SK-N-SH (cell line): ENCODE measurements at regions not wholly inside any gene's neighbourhood (a gene's known extent, or its start where the extent isn't known, plus 50 kb on each side); places are given as distances from the start of the nearest gene placed in this dataset.

Experiments
- CTCF ChIA-PET: fragments of 300-600, 350-600 bp; formaldehyde crosslinking; extraction: SDS; loops from one replicate; lab custom pipeline; 2021; lab: Yijun Ruan, JAX
- POLR2A ChIA-PET: fragments of 350-600 bp; sonication (Branson Sonifier 250); formaldehyde crosslinking; extraction: SDS; loops from one replicate; lab custom pipeline; 2020; ENCODE audit warnings: antibody characterized with exemption, inconsistent platforms; lab: Yijun Ruan, JAX
- DNase-seq: peaks from one replicate; pipeline ENCODE4 v3.0.0; 2012
- H2AFZ ChIP-seq: fragments of 200-600 bp; sonication (generic); 2 replicates; pipeline ENCODE4 v1.8.1; 2016; ENCODE audit warnings: antibody characterized with exemption, mild to moderate bottlenecking, low read depth
- H3F3A ChIP-seq: fragments of 200-600 bp; sonication (generic); replicated peaks from 2 replicates; pipeline ENCODE3; 2016; ENCODE audit warnings: antibody characterized with exemption, mild to moderate bottlenecking; ENCODE audit not compliant: insufficient read depth
- H3K27ac ChIP-seq, 2 experiments: fragments of 200-500 bp in 1 of 2; fragments of 200-600 bp in 1 of 2; sonication (Bioruptor generic) in 1 of 2; sonication (generic), shearing (Covaris generic) in 1 of 2; 2 replicates each; pipeline versions ENCODE4 v1.5.1 to v1.6.1; 2014 to 2016; ENCODE audit warnings: low read depth in 2 of 2, inconsistent platforms in 1 of 2, low read length in 1 of 2, mild to moderate bottlenecking in 1 of 2, mixed read lengths in 1 of 2
- H3K27me3 ChIP-seq: fragments of 200-600 bp; sonication (generic), shearing (Covaris generic); 2 replicates; pipeline ENCODE4 v1.6.1; 2016; ENCODE audit warnings: mixed run types; ENCODE audit not compliant: insufficient read depth
- H3K36me3 ChIP-seq, 2 experiments: fragments of 200-500 bp in 1 of 2; fragments of 200-600 bp in 1 of 2; sonication (Bioruptor generic) in 1 of 2; sonication (generic) in 1 of 2; replicated peaks in 1 of 2; 2 replicates each; pipeline versions ENCODE3 to v1.5.1; 2014 to 2016; ENCODE audit warnings: low read length in 1 of 2, mild to moderate bottlenecking in 1 of 2; ENCODE audit not compliant: insufficient read depth in 2 of 2, control insufficient read depth in 1 of 2
- H3K4me1 ChIP-seq, 2 experiments: fragments of 200-500 bp in 1 of 2; fragments of 200-600 bp in 1 of 2; sonication (Bioruptor generic) in 1 of 2; sonication (generic), shearing (Covaris generic) in 1 of 2; 2 replicates each; pipeline versions ENCODE4 v1.5.1 to v1.6.1; 2014 to 2016; ENCODE audit warnings: low read depth in 1 of 2, low read length in 1 of 2, mixed run types in 1 of 2; ENCODE audit not compliant: insufficient read depth in 2 of 2, control insufficient read depth in 1 of 2
- H3K4me2 ChIP-seq: fragments of 200-600 bp; sonication (generic), shearing (Covaris generic); 2 replicates; pipeline ENCODE4 v1.6.1; 2017; ENCODE audit warnings: mixed run types
- H3K4me3 ChIP-seq, 2 experiments: fragments of 200-500 bp in 1 of 2; fragments of 200-600 bp in 1 of 2; sonication (Bioruptor generic) in 1 of 2; sonication (generic), shearing (Covaris generic) in 1 of 2; 2 replicates each; pipeline versions ENCODE4 v1.5.1 to v1.8.1; 2014 to 2016; ENCODE audit warnings: low read depth in 2 of 2, inconsistent platforms in 1 of 2, low read length in 1 of 2, mild to moderate bottlenecking in 1 of 2, mixed read lengths in 1 of 2, moderate library complexity in 1 of 2
- H3K79me2 ChIP-seq: fragments of 200-600 bp; sonication (generic); 2 replicates; pipeline ENCODE4 v1.8.1; 2017; ENCODE audit warnings: mild to moderate bottlenecking; ENCODE audit not compliant: insufficient read depth
- H3K9ac ChIP-seq: fragments of 200-600 bp; sonication (generic); 2 replicates; pipeline ENCODE4 v1.6.1; 2017; ENCODE audit warnings: mixed run types
- H3K9me2 ChIP-seq: fragments of 200-600 bp; sonication (generic); 2 replicates; pipeline ENCODE4 v1.6.1; 2017; ENCODE audit warnings: mixed run types
- H3K9me3 ChIP-seq: fragments of 200-600 bp; sonication (generic); 2 replicates; pipeline ENCODE4 v1.6.1; 2017; ENCODE audit warnings: mixed run types, mild to moderate bottlenecking, moderate library complexity
- H4K20me1 ChIP-seq: fragments of 200-600 bp; sonication (generic); 2 replicates; pipeline ENCODE4 v1.6.1; 2017; ENCODE audit warnings: mild to moderate bottlenecking, mixed run types; ENCODE audit not compliant: insufficient read depth
- CHD2 ChIP-seq: fragments of 150-350 bp; IDR thresholded peaks from 2 replicates; pipeline ENCODE4 v1.6.1; 2018; ENCODE audit warnings: low read length; ENCODE audit not compliant: partially characterized antibody
- ELF1 ChIP-seq: IDR thresholded peaks from 2 replicates; pipeline ENCODE4 v1.4.0; 2012
- EZH2phosphoT487 ChIP-seq: fragments of 200-600 bp; sonication (generic); IDR thresholded peaks from 2 replicates; pipeline ENCODE4 v1.6.1; 2017; ENCODE audit warnings: low read depth, mixed run types, mild to moderate bottlenecking, antibody characterized with exemption, moderate library complexity, borderline replicate concordance
- FOSL2 ChIP-seq: IDR thresholded peaks from 2 replicates; pipeline ENCODE4 v1.4.0; 2012; ENCODE audit warnings: low read depth, mild to moderate bottlenecking, moderate library complexity, borderline replicate concordance
- FOXJ3 ChIP-seq: sonication (generic); formaldehyde crosslinking; IDR thresholded peaks from 2 replicates; pipeline ENCODE4 v1.5.1; 2020; ENCODE audit warnings: mild to moderate bottlenecking, missing genetic modification reagents
- FOXM1 ChIP-seq: IDR thresholded peaks from 2 replicates; pipeline ENCODE4 v1.4.0; 2012; ENCODE audit warnings: low read depth, mild to moderate bottlenecking
- GATA2 ChIP-seq: sonication (generic); formaldehyde crosslinking; IDR thresholded peaks from 2 replicates; pipeline ENCODE4 v1.5.0; 2020; ENCODE audit warnings: mild to moderate bottlenecking, missing genetic modification reagents
- MEF2A ChIP-seq: IDR thresholded peaks from 2 replicates; pipeline ENCODE4 v1.4.0; 2012; ENCODE audit warnings: low read depth, borderline replicate concordance
- MXI1 ChIP-seq: IDR thresholded peaks from 2 replicates; pipeline ENCODE4 v1.6.1; 2012; ENCODE audit warnings: mild to moderate bottlenecking, low read depth, low read length, improper control_type of control experiment
- NFIC ChIP-seq: IDR thresholded peaks from 2 replicates; pipeline ENCODE4 v1.4.0; 2012; ENCODE audit warnings: borderline replicate concordance
- NRF1 ChIP-seq: IDR thresholded peaks from 2 replicates; pipeline ENCODE4 v1.6.1; 2012; ENCODE audit warnings: low read depth, mild to moderate bottlenecking, low read length
- POLR2AphosphoS5 ChIP-seq: IDR thresholded peaks from 2 replicates; pipeline ENCODE4 v1.6.1; 2012; ENCODE audit warnings: low read depth, low read length
- RAD21 ChIP-seq: IDR thresholded peaks from 2 replicates; pipeline ENCODE4 v1.6.1; 2012; ENCODE audit warnings: mild to moderate bottlenecking, low read length
- RFX5 ChIP-seq: IDR thresholded peaks from 2 replicates; pipeline ENCODE4 v1.6.1; 2012; ENCODE audit warnings: mild to moderate bottlenecking, improper control_type of control experiment, low read length
- RXRA ChIP-seq: IDR thresholded peaks from 2 replicates; pipeline ENCODE4 v1.4.0; 2012; ENCODE audit warnings: low read depth, mild to moderate bottlenecking, borderline replicate concordance
- SIN3A ChIP-seq: IDR thresholded peaks from 2 replicates; pipeline ENCODE4 v1.6.1; 2012; ENCODE audit warnings: low read depth, mild to moderate bottlenecking, low read length, moderate library complexity, borderline replicate concordance
- SMC3 ChIP-seq: IDR thresholded peaks from 2 replicates; pipeline ENCODE4 v1.6.1; 2012; ENCODE audit warnings: low read depth, low read length, improper control_type of control experiment
- TAF1 ChIP-seq: IDR thresholded peaks from 2 replicates; pipeline ENCODE4 v1.6.1; 2012; ENCODE audit warnings: low read depth, mild to moderate bottlenecking, low read length, moderate library complexity, borderline replicate concordance
- TEAD4 ChIP-seq: IDR thresholded peaks from 2 replicates; pipeline ENCODE4 v1.4.0; 2012; ENCODE audit warnings: mild to moderate bottlenecking, borderline replicate concordance; ENCODE audit not compliant: insufficient read depth
- YY1 ChIP-seq: IDR thresholded peaks from 2 replicates; pipeline ENCODE4 v1.4.0; 2012; ENCODE audit warnings: low read depth, mild to moderate bottlenecking
- WGBS: methylation state at CpG from one replicate; pipeline ENCODE4 v1.1.6; 2017; ENCODE audit warnings: low lambda C conversion rate; 5-methylcytosine and 5-hydroxymethylcytosine counted together
- TF ChIP-seq, protein P1 (sequence below): IDR thresholded peaks from 2 replicates; pipeline ENCODE4; 2012
- TF ChIP-seq, protein P2 (sequence below): fragments of 150-350 bp; IDR thresholded peaks from 2 replicates; pipeline ENCODE4 v1.6.1; 2016; ENCODE audit warnings: mild to moderate bottlenecking, low read depth, low read length
- TF ChIP-seq, protein P3 (sequence below): IDR thresholded peaks from 2 replicates; pipeline ENCODE4 v1.4.0; 2012; ENCODE audit warnings: low read depth
- TF ChIP-seq, protein P4 (sequence below): fragments of 150-350 bp; IDR thresholded peaks from 2 replicates; pipeline ENCODE4 v1.6.1; 2017; ENCODE audit warnings: antibody characterized with exemption, low read length, low read depth, borderline replicate concordance

DNA sequence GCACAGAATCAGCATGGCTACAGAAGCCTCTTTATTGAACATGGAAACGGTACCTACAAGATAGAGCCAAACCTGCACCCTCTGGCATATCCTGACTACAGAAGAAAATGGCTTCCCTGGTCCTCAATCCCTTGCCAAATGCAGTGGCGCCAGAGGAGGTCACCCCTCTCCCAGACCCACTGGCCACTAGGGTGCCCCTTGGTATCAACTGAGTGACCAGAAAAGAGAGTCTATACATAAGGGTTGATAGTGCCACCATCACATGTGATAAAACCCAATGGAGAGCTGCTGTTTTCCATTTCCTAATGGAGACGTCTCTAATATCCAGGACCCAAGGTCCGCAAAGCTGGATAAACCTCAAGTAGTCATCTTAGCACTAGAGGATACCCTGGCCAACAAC, 52.7 kb upstream of the ALK start:
- Histone ChIP-seq H3K4me2 (no peak overlapping the region), H3K79me2 (no peaks in the 10 kb centered on the region), H3K9me3 (no peaks in the 10 kb centered on the region), H3K9ac (no peak overlapping the region), H3F3A (no peaks in the 10 kb centered on the region), H3K4me3 (no peak overlapping the region), H4K20me1 (no peaks in the 10 kb centered on the region), H3K36me3 (no peaks in the 10 kb centered on the region), H3K4me1 (peaks cover 0 to 7% of the 10 kb centered on the region in 2 experiments; a peak in 1 of 4 replicates), H3K9me2 (no peaks in the 10 kb centered on the region)
- POLR2A ChIA-PET, result no interaction called here
- WGBS, result 50% methylated on average over 4 of the region's 4 CpGs
- CTCF ChIA-PET, result no interaction called here
- no peak for DNase-seq
- TF ChIP-seq RAD21 (no peak), TAF1 (no peak), SIN3A (no peak), NRF1 (no peak), TEAD4 (no peak), FOSL2 (no peak), CHD2 (no peak)
- TF ChIP-seq, all 33 proteins: peak for 0
- H3K27me3 ChIP-seq, result no peaks in the 10 kb centered on the region
- H2AFZ ChIP-seq, result no peak overlapping the region
- H3K27ac ChIP-seq, result no peak overlapping the region

DNA sequence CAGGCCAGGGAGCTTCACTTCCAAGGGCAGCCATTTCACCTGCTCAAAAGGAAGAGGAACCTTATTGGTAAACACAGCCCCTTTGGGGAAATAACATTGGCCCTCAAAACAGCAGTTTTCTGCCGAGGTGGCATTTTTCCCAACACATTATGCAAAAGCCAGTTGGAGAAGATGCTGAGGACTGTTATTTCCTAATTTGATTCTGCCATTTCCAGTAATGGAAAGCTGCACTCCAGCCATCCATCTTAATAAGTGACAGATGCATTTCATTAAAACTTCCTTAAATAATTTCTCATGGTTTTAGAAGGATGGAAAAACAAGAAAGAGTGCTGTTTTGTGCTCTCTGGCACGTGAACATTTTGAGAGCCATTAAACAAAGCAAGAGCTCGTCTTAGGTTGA, 55.9 kb upstream of the ALK start:
- Histone ChIP-seq H3K27me3 (no peaks in the 10 kb centered on the region), H2AFZ (no peak overlapping the region), H3K79me2 (no peaks in the 10 kb centered on the region), H3K4me3 (no peak overlapping the region), H3F3A (no peaks in the 10 kb centered on the region), H3K36me3 (no peaks in the 10 kb centered on the region), H3K4me1 (peaks cover 0 to 7% of the 10 kb centered on the region in 2 experiments; a peak in 1 of 4 replicates), H4K20me1 (no peaks in the 10 kb centered on the region), H3K4me2 (no peak overlapping the region), H3K27ac (peak overlapping the region in 1 of 2 experiments; percentile 50; a peak in 1 of 4 replicates), H3K9me3 (no peaks in the 10 kb centered on the region), H3K9ac (no peak overlapping the region), H3K9me2 (no peaks in the 10 kb centered on the region)
- DNase-seq, result peak; percentile 46
- 2% methylated on average over 3 of the region's 3 CpGs for WGBS
- ChIA-PET POLR2A (interaction anchor here (1.0 to 1.6 kb wide), 4 partner anchors 10 to 57 kb away, joined by 3 to 5 read pairs (median 4); no protein-coding TSS in a partner anchor), CTCF (interaction anchor here (0.6 to 1.9 kb wide), 6 partner anchors 28 to 1019 kb away, joined by 3 to 7 read pairs (median 4); no protein-coding TSS in a partner anchor)
- TF ChIP-seq, protein P1, sequence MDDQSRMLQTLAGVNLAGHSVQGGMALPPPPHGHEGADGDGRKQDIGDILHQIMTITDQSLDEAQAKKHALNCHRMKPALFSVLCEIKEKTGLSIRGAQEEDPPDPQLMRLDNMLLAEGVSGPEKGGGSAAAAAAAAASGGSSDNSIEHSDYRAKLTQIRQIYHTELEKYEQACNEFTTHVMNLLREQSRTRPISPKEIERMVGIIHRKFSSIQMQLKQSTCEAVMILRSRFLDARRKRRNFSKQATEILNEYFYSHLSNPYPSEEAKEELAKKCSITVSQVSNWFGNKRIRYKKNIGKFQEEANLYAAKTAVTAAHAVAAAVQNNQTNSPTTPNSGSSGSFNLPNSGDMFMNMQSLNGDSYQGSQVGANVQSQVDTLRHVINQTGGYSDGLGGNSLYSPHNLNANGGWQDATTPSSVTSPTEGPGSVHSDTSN, result no peak
- TF ChIP-seq, protein P2, sequence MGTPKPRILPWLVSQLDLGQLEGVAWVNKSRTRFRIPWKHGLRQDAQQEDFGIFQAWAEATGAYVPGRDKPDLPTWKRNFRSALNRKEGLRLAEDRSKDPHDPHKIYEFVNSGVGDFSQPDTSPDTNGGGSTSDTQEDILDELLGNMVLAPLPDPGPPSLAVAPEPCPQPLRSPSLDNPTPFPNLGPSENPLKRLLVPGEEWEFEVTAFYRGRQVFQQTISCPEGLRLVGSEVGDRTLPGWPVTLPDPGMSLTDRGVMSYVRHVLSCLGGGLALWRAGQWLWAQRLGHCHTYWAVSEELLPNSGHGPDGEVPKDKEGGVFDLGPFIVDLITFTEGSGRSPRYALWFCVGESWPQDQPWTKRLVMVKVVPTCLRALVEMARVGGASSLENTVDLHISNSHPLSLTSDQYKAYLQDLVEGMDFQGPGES, result no peak; the same call in 1 of the 2 replicates
- TF ChIP-seq, protein P3, sequence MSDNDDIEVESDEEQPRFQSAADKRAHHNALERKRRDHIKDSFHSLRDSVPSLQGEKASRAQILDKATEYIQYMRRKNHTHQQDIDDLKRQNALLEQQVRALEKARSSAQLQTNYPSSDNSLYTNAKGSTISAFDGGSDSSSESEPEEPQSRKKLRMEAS, result no peak
- TF ChIP-seq NFIC (no peak), SIN3A (no peak), MXI1 (no peak; the same call in 1 of the 2 replicates), RXRA (no peak), FOXJ3 (peak; percentile 45; the same call in 1 of the 2 replicates), FOXM1 (no peak), ELF1 (no peak), RFX5 (no peak), RAD21 (no peak), EZH2phosphoT487 (no peak), POLR2AphosphoS5 (no peak), TEAD4 (no peak), GATA2 (CRISPR knock-in tag) (0 out of 2 replicates have a peak, but pooled peaks have one; percentile 15), SMC3 (no peak), YY1 (no peak), MEF2A (no peak)
- TF ChIP-seq, protein P4, sequence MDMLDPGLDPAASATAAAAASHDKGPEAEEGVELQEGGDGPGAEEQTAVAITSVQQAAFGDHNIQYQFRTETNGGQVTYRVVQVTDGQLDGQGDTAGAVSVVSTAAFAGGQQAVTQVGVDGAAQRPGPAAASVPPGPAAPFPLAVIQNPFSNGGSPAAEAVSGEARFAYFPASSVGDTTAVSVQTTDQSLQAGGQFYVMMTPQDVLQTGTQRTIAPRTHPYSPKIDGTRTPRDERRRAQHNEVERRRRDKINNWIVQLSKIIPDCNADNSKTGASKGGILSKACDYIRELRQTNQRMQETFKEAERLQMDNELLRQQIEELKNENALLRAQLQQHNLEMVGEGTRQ, result no peak
